GM23248 (cell line): ENCODE measurements at regions not wholly inside any gene's neighbourhood (a gene's known extent, or its start where the extent isn't known, plus 50 kb on each side); places are given as distances from the start of the nearest gene placed in this dataset.

ENCODE experiments used
- EZH2 ChIP-seq: fragments of 200-600 bp; sonication (generic); IDR thresholded peaks from 2 replicates; pipeline ENCODE4 v1.6.1; 2018; ENCODE audit warnings: antibody characterized with exemption, mild to moderate bottlenecking; ENCODE audit not compliant: insufficient read depth, poor library complexity, severe bottlenecking
- EZH2phosphoT487 ChIP-seq: fragments of 200-600 bp; sonication (generic); IDR thresholded peaks from 2 replicates; pipeline ENCODE4 v1.6.1; 2018; ENCODE audit warnings: antibody characterized with exemption, moderate library complexity, mild to moderate bottlenecking, low read depth; ENCODE audit not compliant: insufficient read depth

GRCh38 chr11:45017329-45017728, 66.6 kb upstream of the TP53I11 start:
- no peak for TF ChIP-seq EZH2phosphoT487
- TF ChIP-seq EZH2 = no peak
